Tibial artery (tissue), 4 donors: ENCODE measurements at regions not wholly inside any gene's neighbourhood (a gene's known extent, or its start where the extent isn't known, plus 50 kb on each side); places are given as distances from the start of the nearest gene placed in this dataset.

Experiments
- DNase-seq, 2 donors: peaks; one replicate each; pipeline ENCODE4 v3.0.0-alpha.2; 2019
- H3K27ac ChIP-seq, 2 donors: fragments of 200-600 bp; sonication (generic) in 1 of 2; 1 replicate in 1 of 2; 2 replicates in 1 of 2; pipeline ENCODE4 v1.5.1; 2018 to 2019; ENCODE audit warnings: mild to moderate bottlenecking in 1 of 2
- H3K27me3 ChIP-seq, 2 donors: fragments of 200-600 bp; sonication (generic) in 1 of 2; one replicate each; pipeline versions ENCODE4 v1.5.1 to v1.6.0; 2016 to 2019
- H3K36me3 ChIP-seq, 3 donors: fragments of 200-600 bp; sonication (generic) in 2 of 3; one replicate each; pipeline ENCODE4 v1.5.1; 2016 to 2019; ENCODE audit warnings: mild to moderate bottlenecking in 2 of 3
- H3K4me1 ChIP-seq, 4 donors: fragments of 200-600 bp; sonication (generic) in 2 of 4; 1 replicate in 3 of 4; 2 replicates in 1 of 4; pipeline ENCODE4 v1.5.1; 2016 to 2019
- H3K4me3 ChIP-seq, 2 donors: fragments of 200-600 bp; sonication (generic) in 1 of 2; 1 replicate in 1 of 2; 2 replicates in 1 of 2; pipeline ENCODE4 v1.5.1; 2018 to 2019; ENCODE audit warnings: mild to moderate bottlenecking in 2 of 2
- H3K9me3 ChIP-seq, 3 donors: fragments of 200-600 bp; sonication (generic) in 1 of 3; one replicate each; pipeline ENCODE4 v1.5.1; 2016 to 2019
- CTCF ChIP-seq, 2 experiments: fragments of 200-600 bp in 1 of 2; fragments of 450-650 bp in 1 of 2; IDR thresholded peaks; one replicate each; pipeline ENCODE4 v1.5.1; 2017 to 2019; ENCODE audit warnings: antibody characterized with exemption in 2 of 2, mild to moderate bottlenecking in 1 of 2, moderate library complexity in 1 of 2
- intact Hi-C: fragments of 100-400 bp; cut with DNase I; formaldehyde crosslinking; loops from one replicate; pipeline ENCODE4 v1.15.0; 2023; ENCODE audit warnings: low total_unique reads

DNA sequence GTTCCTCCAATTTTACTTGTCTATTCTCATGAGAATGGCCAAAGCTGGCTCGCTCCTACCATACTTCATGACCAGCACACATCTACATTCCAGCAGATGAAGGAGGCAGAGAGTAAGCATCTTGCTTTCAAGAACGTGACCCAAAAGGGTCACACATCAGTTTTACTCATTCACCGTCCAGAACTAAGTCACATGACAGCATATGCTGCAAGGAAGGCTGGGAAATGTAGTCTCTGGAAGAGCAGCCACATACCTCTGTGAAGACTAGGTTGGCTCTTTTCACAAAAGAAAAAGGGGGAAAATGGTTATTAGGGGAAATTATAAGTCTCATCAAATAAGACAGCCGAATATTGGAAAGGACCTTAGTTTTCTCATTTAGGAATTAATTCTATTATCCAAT, 835.3 kb downstream of the EPHA4 start:
- Histone ChIP-seq H3K27ac (no peak overlapping the region), H3K27me3 (no peaks in the 10 kb centered on the region), H3K4me1 (no peaks in the 10 kb centered on the region), H3K9me3 (peaks cover 0 to 6% (median 0%) of the 10 kb centered on the region in 3 donors), H3K36me3 (no peaks in the 10 kb centered on the region), H3K4me3 (no peak overlapping the region)
- no peak for DNase-seq
- intact Hi-C loops = no loop called here
- TF ChIP-seq CTCF (IDR thresholded peaks at IDR 0.05) = no peak

GRCh38 chr2:220743203-220743602, 828.9 kb downstream of the EPHA4 start:
- H3K4me1 ChIP-seq = no peaks in the 10 kb centered on the region
- no peaks in the 10 kb centered on the region for H3K36me3 ChIP-seq
- TF ChIP-seq CTCF (IDR thresholded peaks at IDR 0.05) = no peak
- intact Hi-C loops = no loop called here
- H3K27ac ChIP-seq = no peak overlapping the region
- H3K27me3 ChIP-seq = no peaks in the 10 kb centered on the region
- H3K9me3 ChIP-seq = peaks cover 0 to 6% (median 0%) of the 10 kb centered on the region in 3 donors
- no peak overlapping the region for H3K4me3 ChIP-seq
- DNase-seq = no peak

GRCh38 chr2:220744861-220745260, 827.2 kb downstream of the EPHA4 start:
- Histone ChIP-seq H3K27me3 (no peaks in the 10 kb centered on the region), H3K36me3 (no peaks in the 10 kb centered on the region), H3K27ac (no peak overlapping the region), H3K4me3 (no peak overlapping the region), H3K9me3 (no peaks in the 10 kb centered on the region), H3K4me1 (no peaks in the 10 kb centered on the region)
- no peak for TF ChIP-seq CTCF (IDR thresholded peaks at IDR 0.05)
- DNase-seq = no peak
- intact Hi-C loops = no loop called here

GRCh38 chr2:220745682-220746081, 826.4 kb downstream of the EPHA4 start:
- H3K27me3 ChIP-seq = no peaks in the 10 kb centered on the region
- H3K27ac ChIP-seq = no peak overlapping the region
- no peak for TF ChIP-seq CTCF (IDR thresholded peaks at IDR 0.05)
- no peaks in the 10 kb centered on the region for H3K4me1 ChIP-seq
- no peak overlapping the region for H3K4me3 ChIP-seq
- intact Hi-C loops = no loop called here
- no peaks in the 10 kb centered on the region for H3K9me3 ChIP-seq
- H3K36me3 ChIP-seq = no peaks in the 10 kb centered on the region
- DNase-seq = no peak

DNA sequence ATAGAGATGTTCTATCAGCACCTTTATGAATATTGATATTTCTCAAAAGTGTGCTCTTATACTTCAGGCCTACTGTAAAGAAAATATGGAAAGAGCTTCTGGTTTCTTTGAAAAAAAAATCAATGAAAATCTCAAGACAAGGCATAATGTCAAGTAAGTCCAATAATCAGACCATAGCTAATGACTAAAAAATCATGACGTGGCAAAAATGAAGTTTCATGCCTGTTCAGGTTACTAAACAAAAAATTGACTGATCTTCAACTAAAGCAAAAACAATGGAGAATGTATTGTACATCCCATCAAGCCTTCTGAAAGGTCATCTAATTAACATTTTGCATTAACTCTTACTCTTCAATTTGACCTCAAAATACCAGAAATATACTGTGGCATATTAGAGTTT, 824.4 kb downstream of the EPHA4 start:
- Histone ChIP-seq H3K27me3 (no peaks in the 10 kb centered on the region), H3K9me3 (no peaks in the 10 kb centered on the region), H3K4me1 (no peaks in the 10 kb centered on the region), H3K27ac (no peak overlapping the region), H3K4me3 (no peak overlapping the region), H3K36me3 (no peaks in the 10 kb centered on the region)
- TF ChIP-seq CTCF (IDR thresholded peaks at IDR 0.05) = no peak
- intact Hi-C loops = no loop called here
- no peak for DNase-seq

GRCh38 chr2:220748875-220749479, 823.1 kb downstream of the EPHA4 start:
- DNase-seq = no peak
- no peaks in the 10 kb centered on the region for H3K36me3 ChIP-seq
- no peaks in the 10 kb centered on the region for H3K9me3 ChIP-seq
- no peaks in the 10 kb centered on the region for H3K4me1 ChIP-seq
- no peaks in the 10 kb centered on the region for H3K27me3 ChIP-seq
- no peak overlapping the region for H3K4me3 ChIP-seq
- intact Hi-C loops = no loop called here
- TF ChIP-seq CTCF (IDR thresholded peaks at IDR 0.05) = no peak
- H3K27ac ChIP-seq = no peak overlapping the region
